ENCODE measurements at regions not wholly inside any gene's neighbourhood (a gene's known extent, or its start where the extent isn't known, plus 50 kb on each side); places are given as distances from the start of the nearest gene placed in this dataset.
A peak's percentile ranks its signal among the peaks of the same experiment; 100 is the strongest.

- no peak overlapping the region for H3K4me3 ChIP-seq
- H3K9me3 ChIP-seq, result no peaks in the 10 kb centered on the region
- no peaks in the 10 kb centered on the region for H3K27me3 ChIP-seq
- no peak for DNase-seq (ENCODE audit: low spot score)
- H3K27ac ChIP-seq, result peak overlapping the region; percentile 9 to 48
- peaks cover 0 to 64% of the 10 kb centered on the region in 2 donors for H3K4me1 ChIP-seq
- TF ChIP-seq CTCF (IDR thresholded peaks at IDR 0.05), result no peak
- no peaks in the 10 kb centered on the region for H3K36me3 ChIP-seq
Observed at GRCh38 chr15:62474021-62474770, 309.1 kb upstream of the C2CD4B start.

- Histone ChIP-seq H3K36me3 (no peaks in the 10 kb centered on the region), H3K4me1 (peaks cover 0 to 59% of the 10 kb centered on the region in 2 donors), H3K27me3 (no peaks in the 10 kb centered on the region), H3K9me3 (no peaks in the 10 kb centered on the region), H3K4me3 (no peak overlapping the region), H3K27ac (peak overlapping the region in 1 of 2 donors; percentile 9)
- no peak for DNase-seq (ENCODE audit: low spot score)
- no peak for TF ChIP-seq CTCF (IDR thresholded peaks at IDR 0.05)
Observed at GRCh38 chr15:62474771-62475124, 309.7 kb upstream of the C2CD4B start.

- Histone ChIP-seq H3K27me3 (no peaks in the 10 kb centered on the region), H3K36me3 (no peaks in the 10 kb centered on the region), H3K9me3 (no peaks in the 10 kb centered on the region), H3K27ac (peak overlapping the region in 1 of 2 donors; percentile 9), H3K4me3 (no peak overlapping the region), H3K4me1 (peaks cover 0 to 50% of the 10 kb centered on the region in 2 donors)
- TF ChIP-seq CTCF (IDR thresholded peaks at IDR 0.05), result no peak
- DNase-seq (ENCODE audit: low spot score), result no peak
Observed at GRCh38 chr15:62475591-62475990, 310.5 kb upstream of the C2CD4B start.

- no peak overlapping the region for H3K4me3 ChIP-seq
- no peaks in the 10 kb centered on the region for H3K9me3 ChIP-seq
- H3K27ac ChIP-seq, result no peak overlapping the region
- peaks cover 0 to 45% of the 10 kb centered on the region in 2 donors for H3K4me1 ChIP-seq
- no peaks in the 10 kb centered on the region for H3K27me3 ChIP-seq
- H3K36me3 ChIP-seq, result no peaks in the 10 kb centered on the region
- DNase-seq (ENCODE audit: low spot score), result no peak
- TF ChIP-seq CTCF (IDR thresholded peaks at IDR 0.05), result no peak
Observed at GRCh38 chr15:62476163-62476562, 311.1 kb upstream of the C2CD4B start.

- H3K36me3 ChIP-seq, result no peaks in the 10 kb centered on the region
- no peak for DNase-seq (ENCODE audit: low spot score)
- H3K4me3 ChIP-seq, result no peak overlapping the region
- H3K9me3 ChIP-seq, result no peaks in the 10 kb centered on the region
- H3K27ac ChIP-seq, result no peak overlapping the region
- no peak for TF ChIP-seq CTCF (IDR thresholded peaks at IDR 0.05)
- peaks cover 0 to 31% of the 10 kb centered on the region in 2 donors for H3K4me1 ChIP-seq
- H3K27me3 ChIP-seq, result no peaks in the 10 kb centered on the region
Observed at GRCh38 chr15:62477929-62478328, 312.8 kb upstream of the C2CD4B start.

Data from right atrium auricular region (tissue), 2 donors.